ENCODE measurements at regions not wholly inside any gene's neighbourhood (a gene's known extent, or its start where the extent isn't known, plus 50 kb on each side); places are given as distances from the start of the nearest gene placed in this dataset.

DNA sequence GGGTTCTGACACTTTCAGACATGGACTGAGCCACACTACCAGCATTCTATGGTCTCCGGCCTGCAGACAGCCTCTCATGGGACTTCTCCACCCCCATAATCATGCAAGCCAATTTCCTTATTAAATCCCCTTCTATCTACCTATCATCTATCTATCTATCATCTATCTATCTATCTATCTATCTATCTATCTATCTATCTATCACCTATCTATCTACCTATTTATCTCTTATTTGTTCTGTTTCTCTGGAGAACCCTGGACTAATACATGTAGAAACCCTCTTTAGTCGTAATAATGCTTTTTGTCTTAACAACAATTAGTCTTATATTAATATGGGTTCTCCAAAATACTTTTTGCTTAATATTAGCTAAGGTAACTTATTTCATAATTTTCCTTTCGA is 174.1 kb upstream of the PRSS16 start:
- Histone ChIP-seq H2AFZ (ENCODE audit: low read depth) (no peak overlapping the region), H4K20me1 (ENCODE audit: insufficient read depth) (no peaks in the 10 kb centered on the region), H3K4me3 (ENCODE audit: low read depth in 2 of 2, low read length in 1 of 2) (no peak overlapping the region), H3K27ac (ENCODE audit: low read depth in 2 of 2, low read length in 1 of 2) (no peak overlapping the region), H3K9me3 (no peaks in the 10 kb centered on the region), H3K4me1 (ENCODE audit: control insufficient read depth in 1 of 2, insufficient read depth in 2 of 2, low read depth in 1 of 2, low read length in 1 of 2) (no peaks in the 10 kb centered on the region), H3K36me3 (replicated peaks in 1 of 2; ENCODE audit: control insufficient read depth in 1 of 2, insufficient read depth in 2 of 2, low read length in 1 of 2) (no peaks in the 10 kb centered on the region), H3K79me2 (ENCODE audit: insufficient read depth) (no peaks in the 10 kb centered on the region), H3F3A (replicated peaks; ENCODE audit: insufficient read depth) (no peaks in the 10 kb centered on the region), H3K4me2 (no peak overlapping the region), H3K9me2 (no peaks in the 10 kb centered on the region), H3K27me3 (ENCODE audit: insufficient read depth) (no peaks in the 10 kb centered on the region; the same call in 1 of the 2 replicates), H3K9ac (no peak overlapping the region)
- DNase-seq = no peak
- TF ChIP-seq EP300 (IDR thresholded peaks at IDR 0.05; ENCODE audit: borderline replicate concordance in 1 of 2, low read depth in 1 of 2, low read length in 1 of 2) (no peak), TEAD4 (IDR thresholded peaks at IDR 0.05; ENCODE audit: borderline replicate concordance, insufficient read depth) (no peak), TCF12 (IDR thresholded peaks at IDR 0.05) (no peak), GATA2 (CRISPR knock-in tag; IDR thresholded peaks at IDR 0.05) (no peak), SIN3A (IDR thresholded peaks at IDR 0.05; ENCODE audit: borderline replicate concordance, low read depth, low read length) (no peak), ELF1 (IDR thresholded peaks at IDR 0.05) (no peak), RCOR1 (IDR thresholded peaks at IDR 0.05; ENCODE audit: low read length) (no peak), RFX5 (IDR thresholded peaks at IDR 0.05; ENCODE audit: low read length) (no peak)
- TF ChIP-seq, protein P1, sequence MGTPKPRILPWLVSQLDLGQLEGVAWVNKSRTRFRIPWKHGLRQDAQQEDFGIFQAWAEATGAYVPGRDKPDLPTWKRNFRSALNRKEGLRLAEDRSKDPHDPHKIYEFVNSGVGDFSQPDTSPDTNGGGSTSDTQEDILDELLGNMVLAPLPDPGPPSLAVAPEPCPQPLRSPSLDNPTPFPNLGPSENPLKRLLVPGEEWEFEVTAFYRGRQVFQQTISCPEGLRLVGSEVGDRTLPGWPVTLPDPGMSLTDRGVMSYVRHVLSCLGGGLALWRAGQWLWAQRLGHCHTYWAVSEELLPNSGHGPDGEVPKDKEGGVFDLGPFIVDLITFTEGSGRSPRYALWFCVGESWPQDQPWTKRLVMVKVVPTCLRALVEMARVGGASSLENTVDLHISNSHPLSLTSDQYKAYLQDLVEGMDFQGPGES (IDR thresholded peaks at IDR 0.05; ENCODE audit: low read depth, low read length) = no peak
- WGBS (ENCODE audit: low lambda C conversion rate) = 34% methylated on average over 3 of the region's 3 CpGs
- POLR2A ChIA-PET = no interaction called here
- CTCF ChIA-PET = interaction anchor here (1.5 kb wide), 1 partner anchor 466 kb away, joined by 5 read pairs; no protein-coding TSS in a partner anchor

DNA sequence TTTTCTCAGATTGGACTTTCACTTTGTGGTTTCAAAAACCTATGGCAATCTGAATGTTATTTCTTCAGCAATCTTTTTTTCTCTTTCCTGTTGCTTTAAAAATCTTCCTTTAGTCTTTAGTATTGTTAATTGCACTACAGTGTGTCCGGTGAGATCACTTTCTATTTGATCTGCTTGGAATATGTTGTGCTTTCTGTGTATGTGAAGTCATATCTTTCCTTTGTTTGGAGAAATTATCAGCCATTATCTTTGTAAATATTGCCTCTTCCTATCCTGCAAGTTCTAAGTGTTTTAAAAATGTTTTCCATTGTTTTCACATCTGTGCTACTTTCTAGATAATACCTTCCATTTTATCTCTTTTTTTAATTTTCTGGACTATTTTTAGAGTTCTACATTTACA is 171.4 kb upstream of the PRSS16 start:
- no peaks in the 10 kb centered on the region for H4K20me1 ChIP-seq (ENCODE audit: insufficient read depth)
- H3K36me3 ChIP-seq (replicated peaks in 1 of 2; ENCODE audit: control insufficient read depth in 1 of 2, insufficient read depth in 2 of 2, low read length in 1 of 2) = no peaks in the 10 kb centered on the region
- CTCF ChIA-PET = no interaction called here
- H3K27me3 ChIP-seq (ENCODE audit: insufficient read depth) = no peaks in the 10 kb centered on the region
- H3K79me2 ChIP-seq (ENCODE audit: insufficient read depth) = no peaks in the 10 kb centered on the region
- no peak overlapping the region for H3K4me3 ChIP-seq (ENCODE audit: low read depth in 2 of 2, low read length in 1 of 2)
- no peak overlapping the region for H3K27ac ChIP-seq (ENCODE audit: low read depth in 2 of 2, low read length in 1 of 2)
- 44% methylated on average over 1 of the region's 1 CpG for WGBS (ENCODE audit: low lambda C conversion rate)
- H2AFZ ChIP-seq (ENCODE audit: low read depth) = no peak overlapping the region
- no peaks in the 10 kb centered on the region for H3K9me2 ChIP-seq
- H3K4me2 ChIP-seq = no peak overlapping the region
- H3K4me1 ChIP-seq (ENCODE audit: control insufficient read depth in 1 of 2, insufficient read depth in 2 of 2, low read depth in 1 of 2, low read length in 1 of 2) = peaks cover 0 to 2% of the 10 kb centered on the region in 2 experiments; a peak in 1 of 4 replicates
- POLR2A ChIA-PET = no interaction called here
- H3F3A ChIP-seq (replicated peaks; ENCODE audit: insufficient read depth) = no peaks in the 10 kb centered on the region
- no peak for DNase-seq
- no peak overlapping the region for H3K9ac ChIP-seq
- no peaks in the 10 kb centered on the region for H3K9me3 ChIP-seq
- TF ChIP-seq MEF2A (IDR thresholded peaks at IDR 0.05; ENCODE audit: borderline replicate concordance, low read depth) (no peak), TAF1 (IDR thresholded peaks at IDR 0.05; ENCODE audit: borderline replicate concordance, low read depth, low read length) (no peak), GATA2 (CRISPR knock-in tag; IDR thresholded peaks at IDR 0.05) (no peak), GABPA (IDR thresholded peaks at IDR 0.05; ENCODE audit: low read depth) (no peak), SMC3 (IDR thresholded peaks at IDR 0.05; ENCODE audit: low read depth, low read length) (no peak), NRF1 (IDR thresholded peaks at IDR 0.05; ENCODE audit: low read depth, low read length) (no peak), RFX5 (IDR thresholded peaks at IDR 0.05; ENCODE audit: low read length) (no peak), JUND (IDR thresholded peaks at IDR 0.05) (no peak), NFIC (IDR thresholded peaks at IDR 0.05; ENCODE audit: borderline replicate concordance) (no peak), EP300 (IDR thresholded peaks at IDR 0.05; ENCODE audit: borderline replicate concordance in 1 of 2, low read depth in 1 of 2, low read length in 1 of 2) (no peak), TEAD4 (IDR thresholded peaks at IDR 0.05; ENCODE audit: borderline replicate concordance, insufficient read depth) (no peak)
- TF ChIP-seq, protein P2, sequence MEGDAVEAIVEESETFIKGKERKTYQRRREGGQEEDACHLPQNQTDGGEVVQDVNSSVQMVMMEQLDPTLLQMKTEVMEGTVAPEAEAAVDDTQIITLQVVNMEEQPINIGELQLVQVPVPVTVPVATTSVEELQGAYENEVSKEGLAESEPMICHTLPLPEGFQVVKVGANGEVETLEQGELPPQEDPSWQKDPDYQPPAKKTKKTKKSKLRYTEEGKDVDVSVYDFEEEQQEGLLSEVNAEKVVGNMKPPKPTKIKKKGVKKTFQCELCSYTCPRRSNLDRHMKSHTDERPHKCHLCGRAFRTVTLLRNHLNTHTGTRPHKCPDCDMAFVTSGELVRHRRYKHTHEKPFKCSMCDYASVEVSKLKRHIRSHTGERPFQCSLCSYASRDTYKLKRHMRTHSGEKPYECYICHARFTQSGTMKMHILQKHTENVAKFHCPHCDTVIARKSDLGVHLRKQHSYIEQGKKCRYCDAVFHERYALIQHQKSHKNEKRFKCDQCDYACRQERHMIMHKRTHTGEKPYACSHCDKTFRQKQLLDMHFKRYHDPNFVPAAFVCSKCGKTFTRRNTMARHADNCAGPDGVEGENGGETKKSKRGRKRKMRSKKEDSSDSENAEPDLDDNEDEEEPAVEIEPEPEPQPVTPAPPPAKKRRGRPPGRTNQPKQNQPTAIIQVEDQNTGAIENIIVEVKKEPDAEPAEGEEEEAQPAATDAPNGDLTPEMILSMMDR (IDR thresholded peaks at IDR 0.05) = no peak
- TF ChIP-seq, protein P1 (IDR thresholded peaks at IDR 0.05; ENCODE audit: low read depth, low read length) = no peak
- TF ChIP-seq, protein P3, sequence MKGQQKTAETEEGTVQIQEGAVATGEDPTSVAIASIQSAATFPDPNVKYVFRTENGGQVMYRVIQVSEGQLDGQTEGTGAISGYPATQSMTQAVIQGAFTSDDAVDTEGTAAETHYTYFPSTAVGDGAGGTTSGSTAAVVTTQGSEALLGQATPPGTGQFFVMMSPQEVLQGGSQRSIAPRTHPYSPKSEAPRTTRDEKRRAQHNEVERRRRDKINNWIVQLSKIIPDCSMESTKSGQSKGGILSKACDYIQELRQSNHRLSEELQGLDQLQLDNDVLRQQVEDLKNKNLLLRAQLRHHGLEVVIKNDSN (IDR thresholded peaks at IDR 0.05; ENCODE audit: borderline replicate concordance, low read depth) = no peak
- TF ChIP-seq, protein P4, sequence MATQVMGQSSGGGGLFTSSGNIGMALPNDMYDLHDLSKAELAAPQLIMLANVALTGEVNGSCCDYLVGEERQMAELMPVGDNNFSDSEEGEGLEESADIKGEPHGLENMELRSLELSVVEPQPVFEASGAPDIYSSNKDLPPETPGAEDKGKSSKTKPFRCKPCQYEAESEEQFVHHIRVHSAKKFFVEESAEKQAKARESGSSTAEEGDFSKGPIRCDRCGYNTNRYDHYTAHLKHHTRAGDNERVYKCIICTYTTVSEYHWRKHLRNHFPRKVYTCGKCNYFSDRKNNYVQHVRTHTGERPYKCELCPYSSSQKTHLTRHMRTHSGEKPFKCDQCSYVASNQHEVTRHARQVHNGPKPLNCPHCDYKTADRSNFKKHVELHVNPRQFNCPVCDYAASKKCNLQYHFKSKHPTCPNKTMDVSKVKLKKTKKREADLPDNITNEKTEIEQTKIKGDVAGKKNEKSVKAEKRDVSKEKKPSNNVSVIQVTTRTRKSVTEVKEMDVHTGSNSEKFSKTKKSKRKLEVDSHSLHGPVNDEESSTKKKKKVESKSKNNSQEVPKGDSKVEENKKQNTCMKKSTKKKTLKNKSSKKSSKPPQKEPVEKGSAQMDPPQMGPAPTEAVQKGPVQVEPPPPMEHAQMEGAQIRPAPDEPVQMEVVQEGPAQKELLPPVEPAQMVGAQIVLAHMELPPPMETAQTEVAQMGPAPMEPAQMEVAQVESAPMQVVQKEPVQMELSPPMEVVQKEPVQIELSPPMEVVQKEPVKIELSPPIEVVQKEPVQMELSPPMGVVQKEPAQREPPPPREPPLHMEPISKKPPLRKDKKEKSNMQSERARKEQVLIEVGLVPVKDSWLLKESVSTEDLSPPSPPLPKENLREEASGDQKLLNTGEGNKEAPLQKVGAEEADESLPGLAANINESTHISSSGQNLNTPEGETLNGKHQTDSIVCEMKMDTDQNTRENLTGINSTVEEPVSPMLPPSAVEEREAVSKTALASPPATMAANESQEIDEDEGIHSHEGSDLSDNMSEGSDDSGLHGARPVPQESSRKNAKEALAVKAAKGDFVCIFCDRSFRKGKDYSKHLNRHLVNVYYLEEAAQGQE (IDR thresholded peaks at IDR 0.05; ENCODE audit: low read depth, low read length) = no peak
